MCF 10A (cell line): ENCODE measurements at regions not wholly inside any gene's neighbourhood (a gene's known extent, or its start where the extent isn't known, plus 50 kb on each side); places are given as distances from the start of the nearest gene placed in this dataset.

Source experiments
- BruUV-seq: library from RNA; stranded (reverse); fragments of 400-500 nt; replicated peaks from 2 replicates; lab custom pipeline; 2021; lab: Mats Ljungman, UMichigan
- CTCF ChIA-PET: fragments of 300-600 bp; sonication (Branson Sonifier 250); formaldehyde crosslinking; extraction: SDS; loops from one replicate; lab custom pipeline; 2021; ENCODE audit warnings: antibody characterized with exemption, inconsistent platforms; lab: Yijun Ruan, JAX
- POLR2A ChIA-PET: fragments of 300-600, 350-650 bp; sonication (Branson Sonifier 250); formaldehyde crosslinking; extraction: SDS; loops from one replicate; lab custom pipeline; 2020; ENCODE audit warnings: antibody characterized with exemption, inconsistent platforms; lab: Yijun Ruan, JAX
- DNase-seq: peaks from one replicate; pipeline ENCODE4 v3.0.0-alpha.2; 2018; ENCODE audit not compliant: unreplicated experiment
- H3K27ac Mint-ChIP-seq: one replicate; pipeline ENCODE4 v1.8.0; 2022; ENCODE audit warnings: mild to moderate bottlenecking, low read depth, mixed read lengths; ENCODE audit not compliant: unreplicated experiment
- H3K27me3 Mint-ChIP-seq: one replicate; pipeline ENCODE4 v1.8.0; 2022; ENCODE audit warnings: mixed read lengths; ENCODE audit not compliant: insufficient read depth, unreplicated experiment
- H3K36me3 Mint-ChIP-seq: one replicate; pipeline ENCODE4 v1.8.0; 2022; ENCODE audit warnings: mild to moderate bottlenecking, moderate library complexity, mixed read lengths; ENCODE audit not compliant: insufficient read depth, unreplicated experiment
- H3K4me1 Mint-ChIP-seq: one replicate; pipeline ENCODE4 v1.8.0; 2022; ENCODE audit warnings: mixed read lengths; ENCODE audit not compliant: insufficient read depth, unreplicated experiment
- H3K4me3 Mint-ChIP-seq: one replicate; pipeline ENCODE4 v1.8.0; 2022; ENCODE audit warnings: mild to moderate bottlenecking, moderate library complexity, mixed read lengths; ENCODE audit not compliant: unreplicated experiment
- H3K9me3 Mint-ChIP-seq: one replicate; pipeline ENCODE4 v1.8.0; 2022; ENCODE audit warnings: mixed read lengths; ENCODE audit not compliant: unreplicated experiment
- CTCF ChIP-seq: fragments of 200-600 bp; IDR thresholded peaks from one replicate; pipeline ENCODE4 v1.8.0; 2022; ENCODE audit warnings: antibody characterized with exemption, mild to moderate bottlenecking; ENCODE audit not compliant: unreplicated experiment
- intact Hi-C: fragments of 100-400 bp; cut with micrococcal nuclease; formaldehyde crosslinking; loops from 2 replicates; pipeline ENCODE4 v1.14.1; 2022

GRCh38 chr21:23950344-23950743 lies 1656.9 kb downstream of the MRPL39 start:
- POLR2A ChIA-PET, result no interaction called here
- BruUV-seq, result no TSS peak
- H3K9me3 Mint-ChIP-seq, result peaks cover 3% of the 10 kb centered on the region
- H3K4me3 Mint-ChIP-seq, result no peak overlapping the region
- H3K27ac Mint-ChIP-seq, result no peak overlapping the region
- H3K36me3 Mint-ChIP-seq, result no peaks in the 10 kb centered on the region
- H3K27me3 Mint-ChIP-seq, result no peaks in the 10 kb centered on the region
- DNase-seq, result no peak
- TF ChIP-seq CTCF, result no peak
- intact Hi-C loops, result no loop called here
- H3K4me1 Mint-ChIP-seq, result no peaks in the 10 kb centered on the region
- CTCF ChIA-PET, result no interaction called here

- DNase-seq, result no peak
- ChIA-PET CTCF (no interaction called here), POLR2A (no interaction called here)
- no peaks in the 10 kb centered on the region for H3K27me3 Mint-ChIP-seq
- no peak for TF ChIP-seq CTCF
- intact Hi-C loops, result no loop called here
- no peaks in the 10 kb centered on the region for H3K4me1 Mint-ChIP-seq
- H3K36me3 Mint-ChIP-seq, result peaks cover 6% of the 10 kb centered on the region
- H3K9me3 Mint-ChIP-seq, result peaks cover 11% of the 10 kb centered on the region
- BruUV-seq, result no TSS peak
- H3K27ac Mint-ChIP-seq, result no peak overlapping the region
- H3K4me3 Mint-ChIP-seq, result no peak overlapping the region
These were observed 1657.8 kb downstream of the MRPL39 start for GRCh38 chr21:23949493-23949892.

GRCh38 chr21:23939369-23940065 lies 1667.8 kb downstream of the MRPL39 start:
- H3K4me1 Mint-ChIP-seq, result no peaks in the 10 kb centered on the region
- no peak for TF ChIP-seq CTCF
- H3K4me3 Mint-ChIP-seq, result no peak overlapping the region
- H3K27ac Mint-ChIP-seq, result no peak overlapping the region
- H3K9me3 Mint-ChIP-seq, result no peaks in the 10 kb centered on the region
- no TSS peak for BruUV-seq
- DNase-seq, result no peak
- intact Hi-C loops, result no loop called here
- ChIA-PET CTCF (interaction anchor here (0.6 kb wide), 1 partner anchor 130 kb away, joined by 3 read pairs; no protein-coding TSS in a partner anchor), POLR2A (no interaction called here)
- no peaks in the 10 kb centered on the region for H3K36me3 Mint-ChIP-seq
- H3K27me3 Mint-ChIP-seq, result no peaks in the 10 kb centered on the region

- intact Hi-C loops, result no loop called here
- POLR2A ChIA-PET, result no interaction called here
- no peak overlapping the region for H3K27ac Mint-ChIP-seq
- no TSS peak for BruUV-seq
- no peak for TF ChIP-seq CTCF
- no peaks in the 10 kb centered on the region for H3K27me3 Mint-ChIP-seq
- H3K9me3 Mint-ChIP-seq, result no peaks in the 10 kb centered on the region
- CTCF ChIA-PET, result no interaction called here
- no peaks in the 10 kb centered on the region for H3K36me3 Mint-ChIP-seq
- H3K4me1 Mint-ChIP-seq, result no peaks in the 10 kb centered on the region
- no peak overlapping the region for H3K4me3 Mint-ChIP-seq
- no peak for DNase-seq
These were observed 1670.3 kb downstream of the MRPL39 start for GRCh38 chr21:23936991-23937390.
